IPS-20b (cell line): ENCODE measurements at regions not wholly inside any gene's neighbourhood (a gene's known extent, or its start where the extent isn't known, plus 50 kb on each side); places are given as distances from the start of the nearest gene placed in this dataset.

Experiments
- H3K27ac ChIP-seq: one replicate; pipeline ENCODE4 v1.5.1; 2013; ENCODE audit warnings: low read length
- H3K27me3 ChIP-seq: 2 replicates; pipeline ENCODE4 v1.6.1; 2013; ENCODE audit warnings: mild to moderate bottlenecking, low read length, inconsistent platforms; ENCODE audit not compliant: insufficient read depth
- H3K36me3 ChIP-seq: 2 replicates; pipeline ENCODE4 v1.6.1; 2013; ENCODE audit warnings: low read depth, mild to moderate bottlenecking, inconsistent platforms, low read length, moderate library complexity; ENCODE audit not compliant: insufficient read depth
- H3K4me1 ChIP-seq: 2 replicates; pipeline ENCODE4 v1.6.1; 2013; ENCODE audit warnings: mild to moderate bottlenecking, control low read depth, inconsistent platforms, low read length, moderate library complexity; ENCODE audit not compliant: insufficient read depth
- H3K4me3 ChIP-seq: 2 replicates; pipeline ENCODE4 v1.5.1; 2013; ENCODE audit warnings: mild to moderate bottlenecking, low read length, inconsistent platforms
- H3K9ac ChIP-seq: 2 replicates; pipeline ENCODE4 v1.6.1; 2013; ENCODE audit warnings: low read depth, mild to moderate bottlenecking, inconsistent platforms, low read length, moderate library complexity
- H3K9me3 ChIP-seq: 2 replicates; pipeline ENCODE4 v1.6.1; 2013; ENCODE audit warnings: mild to moderate bottlenecking, low read depth, low read length, inconsistent platforms; ENCODE audit not compliant: insufficient read depth

- Histone ChIP-seq H3K36me3 (no peaks in the 10 kb centered on the region), H3K9me3 (no peaks in the 10 kb centered on the region), H3K9ac (no peak overlapping the region), H3K27ac (no peak overlapping the region), H3K4me1 (no peaks in the 10 kb centered on the region), H3K27me3 (no peaks in the 10 kb centered on the region; the same call in 1 of the 2 replicates), H3K4me3 (no peak overlapping the region)
These were observed 361.4 kb upstream of the CFAP20DC start for GRCh38 chr3:59411186-59411585.

- Histone ChIP-seq H3K9me3 (no peaks in the 10 kb centered on the region), H3K9ac (no peak overlapping the region), H3K4me3 (no peak overlapping the region), H3K27ac (no peak overlapping the region), H3K27me3 (no peaks in the 10 kb centered on the region; the same call in 1 of the 2 replicates), H3K4me1 (peaks cover 7% of the 10 kb centered on the region; the same call in 1 of the 2 replicates), H3K36me3 (no peaks in the 10 kb centered on the region)
These were observed 358.3 kb upstream of the CFAP20DC start for GRCh38 chr3:59408047-59408624.

- no peaks in the 10 kb centered on the region for H3K9me3 ChIP-seq
- no peak overlapping the region for H3K9ac ChIP-seq
- H3K27ac ChIP-seq = no peak overlapping the region
- H3K4me3 ChIP-seq = no peak overlapping the region
- no peaks in the 10 kb centered on the region for H3K36me3 ChIP-seq
- H3K27me3 ChIP-seq = no peaks in the 10 kb centered on the region; the same call in 1 of the 2 replicates
- peaks cover 7% of the 10 kb centered on the region; the same call in 1 of the 2 replicates for H3K4me1 ChIP-seq
These were observed 357.6 kb upstream of the CFAP20DC start for GRCh38 chr3:59407425-59407824.

GRCh38 chr3:59406943-59407342 is 357.1 kb upstream of the CFAP20DC start:
- Histone ChIP-seq H3K9me3 (no peaks in the 10 kb centered on the region), H3K36me3 (no peaks in the 10 kb centered on the region), H3K27me3 (no peaks in the 10 kb centered on the region; the same call in 1 of the 2 replicates), H3K4me1 (peaks cover 7% of the 10 kb centered on the region; the same call in 1 of the 2 replicates), H3K9ac (no peak overlapping the region), H3K27ac (no peak overlapping the region), H3K4me3 (no peak overlapping the region)

- no peaks in the 10 kb centered on the region for H3K9me3 ChIP-seq
- H3K4me1 ChIP-seq = peaks cover 7% of the 10 kb centered on the region; the same call in 1 of the 2 replicates
- H3K27ac ChIP-seq = no peak overlapping the region
- no peaks in the 10 kb centered on the region; the same call in 1 of the 2 replicates for H3K27me3 ChIP-seq
- H3K36me3 ChIP-seq = no peaks in the 10 kb centered on the region
- H3K9ac ChIP-seq = no peak overlapping the region
- H3K4me3 ChIP-seq = no peak overlapping the region; the same call in 1 of the 2 replicates
These were observed 355.0 kb upstream of the CFAP20DC start for GRCh38 chr3:59404851-59405250.

GRCh38 chr3:59404064-59404463 is 354.2 kb upstream of the CFAP20DC start:
- Histone ChIP-seq H3K4me3 (no peak overlapping the region), H3K4me1 (peaks cover 7% of the 10 kb centered on the region; the same call in 1 of the 2 replicates), H3K27me3 (no peaks in the 10 kb centered on the region; the same call in 1 of the 2 replicates), H3K9ac (no peak overlapping the region), H3K27ac (no peak overlapping the region), H3K9me3 (no peaks in the 10 kb centered on the region), H3K36me3 (no peaks in the 10 kb centered on the region)

GRCh38 chr3:59401924-59402323 is 352.1 kb upstream of the CFAP20DC start:
- H3K27ac ChIP-seq = no peak overlapping the region
- no peaks in the 10 kb centered on the region for H3K9me3 ChIP-seq
- peaks cover 7% of the 10 kb centered on the region; the same call in 1 of the 2 replicates for H3K4me1 ChIP-seq
- no peak overlapping the region for H3K4me3 ChIP-seq
- H3K27me3 ChIP-seq = no peaks in the 10 kb centered on the region; the same call in 1 of the 2 replicates
- no peak overlapping the region for H3K9ac ChIP-seq
- no peaks in the 10 kb centered on the region for H3K36me3 ChIP-seq

GRCh38 chr3:59392116-59392515 is 342.3 kb upstream of the CFAP20DC start:
- H3K9me3 ChIP-seq = no peaks in the 10 kb centered on the region

DNA sequence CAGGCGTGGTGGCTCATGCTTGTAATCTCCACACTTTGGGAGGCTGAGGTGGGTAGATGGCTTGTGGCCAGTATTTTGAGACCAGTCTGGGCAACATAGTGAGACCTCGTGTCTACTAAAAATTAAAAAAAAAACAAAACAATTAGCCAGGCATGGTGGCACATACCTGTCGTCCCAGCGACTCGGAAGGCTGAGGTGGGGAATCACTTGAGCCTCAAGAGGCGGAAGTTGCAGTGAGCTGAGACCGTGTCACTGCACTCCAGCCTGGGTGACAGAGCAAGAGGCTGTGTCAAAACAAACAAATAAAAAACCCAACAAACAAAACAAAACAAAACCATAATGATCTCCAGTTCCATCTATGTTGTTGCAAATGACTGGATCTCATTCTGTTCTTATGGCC is 341.3 kb upstream of the CFAP20DC start:
- no peak overlapping the region for H3K9ac ChIP-seq
- no peak overlapping the region for H3K27ac ChIP-seq
- H3K9me3 ChIP-seq = no peaks in the 10 kb centered on the region
- no peaks in the 10 kb centered on the region for H3K36me3 ChIP-seq
- no peaks in the 10 kb centered on the region for H3K4me1 ChIP-seq
- H3K27me3 ChIP-seq = no peaks in the 10 kb centered on the region
- no peak overlapping the region for H3K4me3 ChIP-seq

More at GRCh38 chr3:59392116-59392515, 342.3 kb upstream of the CFAP20DC start:
- Histone ChIP-seq H3K4me3 (no peak overlapping the region), H3K27me3 (no peaks in the 10 kb centered on the region), H3K4me1 (no peaks in the 10 kb centered on the region), H3K36me3 (no peaks in the 10 kb centered on the region), H3K27ac (no peak overlapping the region), H3K9ac (no peak overlapping the region)

DNA sequence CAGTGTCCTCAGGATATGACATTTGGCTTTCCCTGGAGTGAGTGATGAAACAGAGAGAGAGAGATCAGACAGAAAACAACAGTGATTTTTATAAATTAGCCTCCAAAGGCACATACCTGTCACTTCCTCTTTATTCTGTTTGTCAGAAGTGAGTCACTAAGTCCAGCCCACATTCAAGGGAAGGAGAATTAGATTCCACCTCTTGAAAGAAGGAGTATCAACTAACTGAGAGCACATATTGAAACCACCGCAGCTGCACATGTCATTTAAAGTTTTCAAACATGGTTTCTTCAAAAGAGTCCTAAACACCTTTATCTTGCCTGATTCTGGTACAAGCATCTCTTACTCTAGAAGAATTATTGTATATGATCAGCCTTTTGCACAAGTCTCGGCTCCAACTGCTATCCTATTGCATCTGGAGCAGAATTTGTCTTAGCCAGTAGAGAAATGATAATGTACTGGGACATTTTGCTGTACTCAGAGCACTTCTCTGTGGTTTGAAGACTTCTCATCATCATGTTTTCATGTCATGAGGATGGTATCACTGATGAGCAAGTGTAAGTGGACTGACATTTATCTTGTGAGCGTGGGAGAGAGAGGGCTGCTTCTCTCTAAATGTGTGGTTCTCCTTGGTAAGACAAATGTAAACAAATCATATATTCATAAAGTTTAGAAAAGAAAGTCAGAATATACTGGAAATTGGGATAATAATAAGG is 338.9 kb upstream of the CFAP20DC start:
- Histone ChIP-seq H3K36me3 (no peaks in the 10 kb centered on the region), H3K27ac (no peak overlapping the region), H3K27me3 (no peaks in the 10 kb centered on the region), H3K4me1 (no peaks in the 10 kb centered on the region), H3K4me3 (no peak overlapping the region), H3K9me3 (no peaks in the 10 kb centered on the region), H3K9ac (no peak overlapping the region)

DNA sequence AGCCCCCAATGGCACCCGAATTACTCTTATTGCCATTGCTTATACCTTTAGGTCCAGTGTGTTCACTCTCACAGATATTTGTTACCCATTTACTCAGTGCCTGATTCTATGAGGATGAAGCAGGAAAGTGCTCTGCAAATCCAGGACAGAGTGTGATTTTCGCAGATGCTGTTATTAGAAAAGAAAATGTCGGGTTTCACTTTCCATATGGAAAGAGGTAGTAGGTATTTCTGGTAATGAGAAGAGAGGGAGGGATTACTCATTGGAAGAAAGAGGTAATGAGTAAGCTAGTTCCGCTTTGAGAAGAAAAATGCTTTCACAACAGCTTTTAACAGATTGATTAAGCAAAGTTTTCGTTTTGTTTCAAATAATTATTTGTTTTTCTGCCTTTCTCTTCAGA is 336.3 kb upstream of the CFAP20DC start:
- no peaks in the 10 kb centered on the region for H3K27me3 ChIP-seq
- no peak overlapping the region for H3K9ac ChIP-seq
- no peak overlapping the region for H3K27ac ChIP-seq
- no peaks in the 10 kb centered on the region for H3K9me3 ChIP-seq
- H3K4me1 ChIP-seq = no peaks in the 10 kb centered on the region
- no peak overlapping the region for H3K4me3 ChIP-seq
- H3K36me3 ChIP-seq = no peaks in the 10 kb centered on the region

- Histone ChIP-seq H3K4me1 (no peaks in the 10 kb centered on the region), H3K9me3 (no peaks in the 10 kb centered on the region), H3K36me3 (no peaks in the 10 kb centered on the region), H3K27me3 (no peaks in the 10 kb centered on the region), H3K27ac (no peak overlapping the region), H3K4me3 (no peak overlapping the region), H3K9ac (no peak overlapping the region)
These were observed 335.7 kb upstream of the CFAP20DC start for GRCh38 chr3:59385547-59385946.
